ENCODE measurements at regions not wholly inside any gene's neighbourhood (a gene's known extent, or its start where the extent isn't known, plus 50 kb on each side); places are given as distances from the start of the nearest gene placed in this dataset.

GRCh38 chrX:96407981-96408380 lies 276.7 kb upstream of the DIAPH2 start:
- no peak overlapping the region for H3K27ac ChIP-seq
- no peaks in the 10 kb centered on the region for H3K36me3 ChIP-seq (replicated peaks)
- no peak for TF ChIP-seq CTCF (IDR thresholded peaks at IDR 0.05; ENCODE audit: low read depth, low read length, missing control alignments)
- DNase-seq: no peak
- H3K4me3 ChIP-seq (ENCODE audit: low read depth, low read length): no peak overlapping the region
- in situ Hi-C loops (cut with HindIII; ENCODE audit: low pct_ligation_motif_present, low sequenced_read_pairs): no loop called here
- H3K27me3 ChIP-seq (replicated peaks): no peaks in the 10 kb centered on the region

- in situ Hi-C loops (cut with HindIII; ENCODE audit: low pct_ligation_motif_present, low sequenced_read_pairs): no loop called here
- Histone ChIP-seq H3K27me3 (replicated peaks) (no peaks in the 10 kb centered on the region), H3K4me3 (ENCODE audit: low read depth, low read length) (no peak overlapping the region), H3K36me3 (replicated peaks) (no peaks in the 10 kb centered on the region), H3K27ac (no peak overlapping the region)
- DNase-seq: no peak
- no peak for TF ChIP-seq CTCF (IDR thresholded peaks at IDR 0.05; ENCODE audit: low read depth, low read length, missing control alignments)
Observed at GRCh38 chrX:96410927-96411326, 273.7 kb upstream of the DIAPH2 start.

GRCh38 chrX:96417695-96418094 lies 266.9 kb upstream of the DIAPH2 start:
- H3K4me3 ChIP-seq (ENCODE audit: low read depth, low read length): no peak overlapping the region
- H3K27ac ChIP-seq: no peak overlapping the region
- TF ChIP-seq CTCF (IDR thresholded peaks at IDR 0.05; ENCODE audit: low read depth, low read length, missing control alignments): no peak
- no peak for DNase-seq
- in situ Hi-C loops (cut with HindIII; ENCODE audit: low pct_ligation_motif_present, low sequenced_read_pairs): no loop called here
- no peaks in the 10 kb centered on the region for H3K27me3 ChIP-seq (replicated peaks)
- no peaks in the 10 kb centered on the region for H3K36me3 ChIP-seq (replicated peaks)

GRCh38 chrX:96424007-96424406 lies 260.6 kb upstream of the DIAPH2 start:
- no peak overlapping the region for H3K27ac ChIP-seq
- no peak for DNase-seq
- no peak for TF ChIP-seq CTCF (IDR thresholded peaks at IDR 0.05; ENCODE audit: low read depth, low read length, missing control alignments)
- in situ Hi-C loops (cut with HindIII; ENCODE audit: low pct_ligation_motif_present, low sequenced_read_pairs): no loop called here
- no peaks in the 10 kb centered on the region for H3K27me3 ChIP-seq (replicated peaks)
- H3K4me3 ChIP-seq (ENCODE audit: low read depth, low read length): no peak overlapping the region
- H3K36me3 ChIP-seq (replicated peaks): no peaks in the 10 kb centered on the region

GRCh38 chrX:96425200-96425599 lies 259.4 kb upstream of the DIAPH2 start:
- no peaks in the 10 kb centered on the region for H3K36me3 ChIP-seq (replicated peaks)
- H3K27ac ChIP-seq: no peak overlapping the region
- no peak overlapping the region for H3K4me3 ChIP-seq (ENCODE audit: low read depth, low read length)
- in situ Hi-C loops (cut with HindIII; ENCODE audit: low pct_ligation_motif_present, low sequenced_read_pairs): no loop called here
- no peak for DNase-seq
- TF ChIP-seq CTCF (IDR thresholded peaks at IDR 0.05; ENCODE audit: low read depth, low read length, missing control alignments): no peak
- no peaks in the 10 kb centered on the region for H3K27me3 ChIP-seq (replicated peaks)

GRCh38 chrX:96430756-96431455 lies 253.7 kb upstream of the DIAPH2 start:
- no peaks in the 10 kb centered on the region for H3K27me3 ChIP-seq (replicated peaks)
- no peak overlapping the region for H3K4me3 ChIP-seq (ENCODE audit: low read depth, low read length)
- in situ Hi-C loops (cut with HindIII; ENCODE audit: low pct_ligation_motif_present, low sequenced_read_pairs): no loop called here
- no peak for TF ChIP-seq CTCF (IDR thresholded peaks at IDR 0.05; ENCODE audit: low read depth, low read length, missing control alignments)
- no peak overlapping the region for H3K27ac ChIP-seq
- H3K36me3 ChIP-seq (replicated peaks): no peaks in the 10 kb centered on the region
- DNase-seq: no peak
